ENCODE measurements at regions not wholly inside any gene's neighbourhood (a gene's known extent, or its start where the extent isn't known, plus 50 kb on each side); places are given as distances from the start of the nearest gene placed in this dataset.

DNA sequence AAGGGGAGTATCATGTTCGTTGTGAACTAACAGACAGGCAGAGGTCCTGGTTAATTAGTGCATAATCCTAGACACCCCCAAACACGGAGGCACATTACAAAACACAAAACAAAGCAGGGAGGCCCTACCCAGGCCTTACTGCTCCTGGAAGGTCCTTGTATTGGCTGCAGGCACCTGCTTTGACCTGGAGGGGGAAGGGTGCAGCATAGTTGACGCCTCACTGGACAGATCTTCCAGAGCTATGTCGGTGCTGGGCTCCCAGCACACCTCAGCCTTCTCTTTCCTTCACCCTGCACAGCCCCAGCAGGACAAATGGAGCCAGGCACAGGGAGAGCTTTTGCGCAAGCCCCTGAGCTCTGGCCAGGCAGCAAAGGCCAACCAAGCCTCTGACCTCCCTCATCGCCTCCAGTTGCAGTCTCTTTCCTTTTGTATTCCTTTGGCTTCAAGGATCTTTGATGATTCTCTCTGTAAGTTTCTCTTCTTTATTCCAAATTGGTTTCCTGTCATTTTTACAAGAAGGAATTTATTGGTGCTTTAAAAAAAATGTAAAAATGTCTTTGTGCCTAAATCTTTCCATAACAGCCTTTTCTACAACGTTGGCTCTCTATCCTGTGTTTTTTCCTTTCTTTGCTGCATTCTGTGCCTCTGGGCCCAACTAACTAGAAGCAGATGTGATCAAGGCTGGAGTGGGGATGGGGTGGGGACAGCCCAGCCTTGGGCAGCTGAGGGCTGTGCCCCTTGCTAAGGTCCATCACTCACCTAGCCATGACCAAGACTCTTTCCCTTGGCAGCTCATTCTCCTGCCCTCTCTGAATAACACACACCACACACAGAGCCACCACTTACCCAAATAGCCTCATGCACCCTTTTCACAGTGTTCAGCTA lies 317.1 kb upstream of the NPVF start:
- DNase-seq (ENCODE audit: low read depth) = no peak
- TF ChIP-seq, protein P1, sequence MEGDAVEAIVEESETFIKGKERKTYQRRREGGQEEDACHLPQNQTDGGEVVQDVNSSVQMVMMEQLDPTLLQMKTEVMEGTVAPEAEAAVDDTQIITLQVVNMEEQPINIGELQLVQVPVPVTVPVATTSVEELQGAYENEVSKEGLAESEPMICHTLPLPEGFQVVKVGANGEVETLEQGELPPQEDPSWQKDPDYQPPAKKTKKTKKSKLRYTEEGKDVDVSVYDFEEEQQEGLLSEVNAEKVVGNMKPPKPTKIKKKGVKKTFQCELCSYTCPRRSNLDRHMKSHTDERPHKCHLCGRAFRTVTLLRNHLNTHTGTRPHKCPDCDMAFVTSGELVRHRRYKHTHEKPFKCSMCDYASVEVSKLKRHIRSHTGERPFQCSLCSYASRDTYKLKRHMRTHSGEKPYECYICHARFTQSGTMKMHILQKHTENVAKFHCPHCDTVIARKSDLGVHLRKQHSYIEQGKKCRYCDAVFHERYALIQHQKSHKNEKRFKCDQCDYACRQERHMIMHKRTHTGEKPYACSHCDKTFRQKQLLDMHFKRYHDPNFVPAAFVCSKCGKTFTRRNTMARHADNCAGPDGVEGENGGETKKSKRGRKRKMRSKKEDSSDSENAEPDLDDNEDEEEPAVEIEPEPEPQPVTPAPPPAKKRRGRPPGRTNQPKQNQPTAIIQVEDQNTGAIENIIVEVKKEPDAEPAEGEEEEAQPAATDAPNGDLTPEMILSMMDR (conservative IDR thresholded peaks at IDR 0.05; ENCODE audit: low read length) = no peak
- no peak overlapping the region for H3K4me3 ChIP-seq (ENCODE audit: low read length)

GRCh38 chr7:25546306-25546705 lies 318.0 kb upstream of the NPVF start:
- TF ChIP-seq, protein P1 (conservative IDR thresholded peaks at IDR 0.05; ENCODE audit: low read length) = no peak
- DNase-seq (ENCODE audit: low read depth) = no peak
- no peak overlapping the region for H3K4me3 ChIP-seq (ENCODE audit: low read length)

DNA sequence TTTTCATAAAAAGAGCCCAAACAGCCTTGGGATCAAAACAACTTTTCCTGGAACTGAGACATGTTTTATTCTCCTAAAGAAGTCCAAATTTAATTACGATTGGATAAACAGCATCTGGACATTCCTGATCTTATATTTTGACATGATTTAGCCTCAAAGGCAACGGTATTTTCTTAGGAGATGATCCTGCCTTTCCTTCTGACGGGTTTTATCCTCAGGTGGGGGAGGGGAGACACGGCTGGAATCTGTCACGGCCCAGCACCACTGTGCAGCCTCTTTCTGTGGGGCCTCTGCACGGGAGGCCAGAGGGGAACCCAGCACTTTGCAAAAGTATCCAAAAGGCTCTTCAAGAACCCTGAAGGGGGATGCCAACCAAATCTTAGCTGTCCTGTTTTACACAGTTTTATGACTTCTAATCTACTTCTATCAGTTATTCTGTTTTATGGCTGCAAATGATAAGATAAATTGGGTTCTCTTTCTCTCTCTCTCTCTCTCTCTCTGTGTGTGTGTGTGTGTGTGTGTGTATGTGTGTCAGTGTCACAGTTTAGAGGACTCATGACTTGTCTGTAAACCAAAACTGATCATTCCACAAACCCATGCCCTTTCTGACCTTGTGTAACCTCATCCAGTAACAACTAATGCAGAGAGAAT lies 321.1 kb upstream of the NPVF start:
- no peak overlapping the region for H3K4me3 ChIP-seq (ENCODE audit: low read length)
- TF ChIP-seq, protein P1 (conservative IDR thresholded peaks at IDR 0.05; ENCODE audit: low read length) = no peak
- DNase-seq (ENCODE audit: low read depth) = no peak

- H3K4me3 ChIP-seq (ENCODE audit: low read length) = no peak overlapping the region
- no peak for DNase-seq (ENCODE audit: low read depth)
- TF ChIP-seq, protein P1 (conservative IDR thresholded peaks at IDR 0.05; ENCODE audit: low read length) = no peak
These were observed 321.9 kb upstream of the NPVF start for GRCh38 chr7:25550149-25550548.

DNA sequence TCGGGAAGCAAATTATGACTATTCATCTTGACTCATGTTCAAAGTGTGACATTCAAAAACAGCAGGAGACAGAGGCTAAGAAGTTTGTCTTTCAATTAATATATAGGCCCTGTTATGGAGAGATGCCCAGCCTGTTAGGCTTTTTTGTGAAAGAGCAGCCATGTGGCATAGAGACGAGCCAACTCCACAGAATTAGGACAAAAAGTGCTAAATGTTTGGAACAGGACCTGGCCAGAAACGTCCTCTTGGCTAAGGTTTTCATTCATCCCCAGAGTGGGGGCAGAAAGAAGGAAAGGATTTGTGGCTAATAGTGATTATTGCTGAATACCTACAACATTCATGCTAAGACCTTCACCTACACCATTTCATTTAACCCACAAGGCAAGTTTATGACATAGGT lies 324.7 kb upstream of the NPVF start:
- no peak for DNase-seq (ENCODE audit: low read depth)
- TF ChIP-seq, protein P1 (conservative IDR thresholded peaks at IDR 0.05; ENCODE audit: low read length) = no peak
- H3K4me3 ChIP-seq (ENCODE audit: low read length) = no peak overlapping the region

GRCh38 chr7:25553580-25554291 lies 325.4 kb upstream of the NPVF start:
- H3K4me3 ChIP-seq (ENCODE audit: low read length) = no peak overlapping the region
- TF ChIP-seq, protein P1 (conservative IDR thresholded peaks at IDR 0.05; ENCODE audit: low read length) = no peak
- DNase-seq (ENCODE audit: low read depth) = no peak
